Lung (tissue), 11 donors: ENCODE measurements at regions not wholly inside any gene's neighbourhood (a gene's known extent, or its start where the extent isn't known, plus 50 kb on each side); places are given as distances from the start of the nearest gene placed in this dataset.

Experiments used
- ATAC-seq: fragments of 200-7000 bp; cut with Tn5 transposase; one replicate; pipeline ENCODE4 v1.9.1; 2020; ENCODE audit warnings: moderate number of reproducible peaks; ENCODE audit not compliant: insufficient read depth, low FRiP score
- DNase-seq, 3 donors: peaks; one replicate each; pipeline ENCODE4 v3.0.0-alpha.2; 2013 to 2017
- H3K27ac ChIP-seq, 2 donors: one replicate each; pipeline ENCODE4 v1.5.1; 2013; ENCODE audit warnings: mild to moderate bottlenecking in 2 of 2, moderate library complexity in 2 of 2, control low read depth in 1 of 2, inconsistent platforms in 1 of 2, low read depth in 1 of 2, low read length in 1 of 2
- H3K27me3 ChIP-seq, 3 donors: one replicate each; pipeline ENCODE4 v1.5.1; 2013; ENCODE audit warnings: low read length in 2 of 3; ENCODE audit not compliant: control insufficient read depth in 3 of 3, insufficient read depth in 3 of 3
- H3K36me3 ChIP-seq, 4 donors: one replicate each; pipeline ENCODE4 v1.5.1; 2013; ENCODE audit warnings: low read length in 4 of 4, mild to moderate bottlenecking in 1 of 4, moderate library complexity in 1 of 4; ENCODE audit not compliant: control insufficient read depth in 4 of 4, insufficient read depth in 4 of 4
- H3K4me1 ChIP-seq, 5 donors: one replicate each; pipeline ENCODE4 v1.5.1; 2013; ENCODE audit warnings: low read length in 5 of 5, mild to moderate bottlenecking in 2 of 5, moderate library complexity in 1 of 5; ENCODE audit not compliant: control insufficient read depth in 5 of 5, insufficient read depth in 5 of 5
- H3K4me3 ChIP-seq: one replicate; pipeline ENCODE4 v1.5.1; 2013; ENCODE audit warnings: mild to moderate bottlenecking, control low read depth, moderate library complexity
- H3K9ac ChIP-seq, 2 donors: one replicate each; pipeline ENCODE4 v1.5.1; 2013; ENCODE audit warnings: low read length in 2 of 2, control low read depth in 1 of 2; ENCODE audit not compliant: insufficient read depth in 1 of 2
- H3K9me3 ChIP-seq, 4 donors: one replicate each; pipeline ENCODE4 v1.5.1; 2013; ENCODE audit warnings: low read length in 3 of 4, mild to moderate bottlenecking in 1 of 4, moderate library complexity in 1 of 4; ENCODE audit not compliant: control insufficient read depth in 4 of 4, insufficient read depth in 3 of 4
- CTCF ChIP-seq: IDR thresholded peaks from 2 replicates; pipeline ENCODE4 v1.5.1; 2012; ENCODE audit warnings: mild to moderate bottlenecking; ENCODE audit errors: control extremely low read depth, extremely low read depth
- WGBS, 2 donors: extraction: QIAGEN DNeasy Blood & Tissue Kit; methylation state at CpG; one replicate each; pipeline ENCODE4 v1.1.7; 2013; 5-methylcytosine and 5-hydroxymethylcytosine counted together
- donor health status: control.
- donor health status: control.
- donor health status: Bipolar disorder and iron deficiency.
- donor health status: healthy.
- donor health status: DM: yes; HTN: yes; CAD: no.

GRCh38 chr22:47232753-47233152 lies 470.3 kb downstream of the TBC1D22A start:
- no peaks in the 10 kb centered on the region for H3K36me3 ChIP-seq
- ATAC-seq (no peak), DNase-seq (no peak)
- H3K27me3 ChIP-seq: no peaks in the 10 kb centered on the region
- no peak overlapping the region for H3K9ac ChIP-seq
- H3K4me1 ChIP-seq: peaks cover 0 to 21% (median 0%) of the 10 kb centered on the region in 5 donors
- no peak overlapping the region for H3K27ac ChIP-seq
- no peak for TF ChIP-seq CTCF
- WGBS, 2 donors: 84 to 89% methylated on average over 7 of the region's 7 CpGs
- peaks cover 0 to 16% (median 1%) of the 10 kb centered on the region in 4 donors for H3K9me3 ChIP-seq
- H3K4me3 ChIP-seq: no peak overlapping the region

GRCh38 chr22:47232197-47232596 lies 469.7 kb downstream of the TBC1D22A start:
- peaks cover 0 to 16% (median 1%) of the 10 kb centered on the region in 4 donors for H3K9me3 ChIP-seq
- H3K27ac ChIP-seq: no peak overlapping the region
- no peak for TF ChIP-seq CTCF
- H3K9ac ChIP-seq: no peak overlapping the region
- ATAC-seq (no peak), DNase-seq (no peak)
- no peaks in the 10 kb centered on the region for H3K36me3 ChIP-seq
- peaks cover 0 to 21% (median 0%) of the 10 kb centered on the region in 5 donors for H3K4me1 ChIP-seq
- H3K27me3 ChIP-seq: no peaks in the 10 kb centered on the region
- 79 to 85% methylated on average over 4 of the region's 4 CpGs for WGBS, 2 donors
- no peak overlapping the region for H3K4me3 ChIP-seq

GRCh38 chr22:47231759-47232158 lies 469.3 kb downstream of the TBC1D22A start:
- Histone ChIP-seq H3K27me3 (no peaks in the 10 kb centered on the region), H3K36me3 (no peaks in the 10 kb centered on the region), H3K27ac (no peak overlapping the region), H3K4me1 (peaks cover 0 to 21% (median 0%) of the 10 kb centered on the region in 5 donors), H3K9me3 (peaks cover 0 to 16% (median 1%) of the 10 kb centered on the region in 4 donors), H3K4me3 (no peak overlapping the region), H3K9ac (no peak overlapping the region)
- DNase-seq (no peak), ATAC-seq (no peak)
- WGBS, 2 donors: 74 to 78% methylated on average over 7 of the region's 7 CpGs
- TF ChIP-seq CTCF: no peak

GRCh38 chr22:47230741-47231140 lies 468.3 kb downstream of the TBC1D22A start:
- H3K9ac ChIP-seq: peak overlapping the region in 1 of 2 donors; percentile 36
- DNase-seq (peak; percentile 69 to 93 (median 91)), ATAC-seq (no peak)
- peaks cover 0 to 21% (median 0%) of the 10 kb centered on the region in 5 donors for H3K4me1 ChIP-seq
- no peak overlapping the region for H3K27ac ChIP-seq
- H3K36me3 ChIP-seq: no peaks in the 10 kb centered on the region
- TF ChIP-seq CTCF: no peak
- H3K4me3 ChIP-seq: no peak overlapping the region
- WGBS, 2 donors: 78 to 84% methylated on average over 5 of the region's 5 CpGs
- no peaks in the 10 kb centered on the region for H3K27me3 ChIP-seq
- peaks cover 0 to 16% (median 1%) of the 10 kb centered on the region in 4 donors for H3K9me3 ChIP-seq
